Fibroblast of skin of left quadriceps (primary cell): ENCODE measurements at regions not wholly inside any gene's neighbourhood (a gene's known extent, or its start where the extent isn't known, plus 50 kb on each side); places are given as distances from the start of the nearest gene placed in this dataset.

Experiments
- DNase-seq, 2 experiments: peaks; one replicate each; pipeline ENCODE4 v3.0.0-alpha.2; 2013; ENCODE audit warnings: low read depth in 2 of 2

GRCh38 chr2:120425014-120425413 is 79.1 kb downstream of the INHBB start:
- no peak for DNase-seq

DNA sequence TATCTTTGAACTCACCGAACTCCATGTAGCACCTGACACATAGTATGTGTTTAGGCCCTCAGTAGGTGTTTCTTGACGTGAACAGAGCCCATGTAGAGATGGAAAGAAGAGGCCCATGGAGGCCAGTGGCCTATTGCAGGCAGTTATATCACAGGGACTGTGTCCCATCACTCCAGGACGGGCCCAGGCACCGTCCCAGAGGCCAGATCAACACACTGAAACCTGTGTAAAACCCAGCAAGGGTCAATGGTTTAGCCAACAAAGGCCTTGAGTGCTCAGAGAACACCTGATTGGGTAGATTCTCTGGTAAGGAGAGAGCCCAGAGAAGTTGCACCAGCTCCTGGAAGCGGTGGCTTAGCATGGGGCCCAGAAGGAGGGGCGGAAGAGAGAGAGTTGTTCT is 82.8 kb downstream of the INHBB start:
- DNase-seq: no peak

DNA sequence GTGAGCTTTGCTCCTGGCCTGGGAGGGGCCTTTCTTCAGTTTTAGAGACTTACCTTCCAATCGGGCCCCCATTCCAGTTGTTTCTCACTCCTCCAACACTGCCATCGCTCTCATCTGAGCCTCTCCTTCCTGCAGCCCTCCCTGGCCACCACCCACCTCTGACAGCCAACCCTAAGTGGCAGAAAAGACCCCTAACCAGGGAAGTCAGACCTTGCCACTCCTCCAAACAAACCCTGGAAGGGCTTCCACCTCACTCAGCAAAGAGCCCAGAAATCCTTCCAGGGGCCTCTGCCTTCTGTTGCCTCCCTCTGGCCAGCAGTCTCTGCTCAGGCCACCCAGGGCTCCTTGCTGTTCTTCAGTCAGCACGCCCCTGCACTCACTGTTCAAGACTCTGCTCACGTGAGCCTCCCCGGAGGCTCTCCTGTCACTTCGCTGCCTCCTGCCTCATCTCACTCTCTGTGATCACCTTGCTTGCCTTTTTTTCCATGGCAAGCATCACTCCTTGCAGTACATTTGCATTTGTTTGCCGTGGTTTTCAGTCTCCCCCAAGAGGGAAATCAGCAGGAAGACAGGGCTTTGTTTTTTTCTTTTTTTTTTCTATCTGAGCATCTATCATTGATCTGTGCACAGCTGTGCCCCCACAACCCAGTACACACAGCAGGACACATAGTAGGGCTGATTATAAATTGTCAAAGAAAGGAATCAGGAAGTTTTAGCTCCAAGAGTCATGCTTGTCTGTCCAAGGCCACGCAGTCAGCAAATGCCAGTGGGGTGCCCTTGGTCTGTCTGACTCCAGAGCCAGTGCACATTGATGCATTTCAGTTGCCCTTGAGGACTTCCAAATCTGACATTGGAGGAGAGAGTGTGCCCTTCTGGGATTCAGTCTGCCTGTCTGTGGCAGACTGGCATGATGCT is 83.9 kb downstream of the INHBB start:
- no peak for DNase-seq

DNA sequence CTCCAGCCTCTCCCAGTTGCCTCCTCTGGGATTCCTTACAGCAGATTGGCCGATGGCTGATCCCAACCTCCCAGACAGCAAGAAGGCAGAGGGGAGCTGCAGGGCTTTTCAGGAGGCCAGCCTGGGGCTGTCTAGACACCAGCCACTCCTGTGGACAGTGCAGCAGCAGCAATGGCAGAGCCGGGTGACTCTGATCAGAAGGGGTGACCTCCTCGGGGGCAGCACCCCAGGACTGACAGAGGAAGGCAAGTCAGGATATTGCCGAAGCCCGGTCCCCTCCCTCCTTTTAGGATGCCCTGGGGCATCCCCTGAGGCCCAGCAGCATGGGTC is 84.5 kb downstream of the INHBB start:
- no peak for DNase-seq

DNA sequence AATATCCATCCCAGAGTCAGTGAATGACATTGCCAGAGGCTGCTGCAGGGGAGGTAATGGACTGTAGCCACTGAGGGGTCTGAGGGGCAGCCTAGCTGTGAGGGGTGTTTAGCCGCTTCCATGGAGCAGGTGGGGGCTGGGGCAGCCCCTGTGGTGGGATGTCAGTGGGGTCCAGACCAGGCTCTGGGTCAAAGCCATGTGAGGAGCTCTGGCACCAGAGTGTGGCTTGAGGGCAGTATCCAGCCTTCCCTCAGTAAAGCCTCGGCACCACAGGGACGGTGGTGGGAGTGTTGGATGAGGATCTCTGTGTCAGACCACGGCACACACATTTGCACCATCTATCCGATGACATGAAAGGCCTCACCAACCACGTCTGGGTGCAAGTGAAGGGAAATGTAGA is 85.0 kb downstream of the INHBB start:
- no peak for DNase-seq

GRCh38 chr2:120431386-120432292 is 85.7 kb downstream of the INHBB start:
- no peak for DNase-seq

DNA sequence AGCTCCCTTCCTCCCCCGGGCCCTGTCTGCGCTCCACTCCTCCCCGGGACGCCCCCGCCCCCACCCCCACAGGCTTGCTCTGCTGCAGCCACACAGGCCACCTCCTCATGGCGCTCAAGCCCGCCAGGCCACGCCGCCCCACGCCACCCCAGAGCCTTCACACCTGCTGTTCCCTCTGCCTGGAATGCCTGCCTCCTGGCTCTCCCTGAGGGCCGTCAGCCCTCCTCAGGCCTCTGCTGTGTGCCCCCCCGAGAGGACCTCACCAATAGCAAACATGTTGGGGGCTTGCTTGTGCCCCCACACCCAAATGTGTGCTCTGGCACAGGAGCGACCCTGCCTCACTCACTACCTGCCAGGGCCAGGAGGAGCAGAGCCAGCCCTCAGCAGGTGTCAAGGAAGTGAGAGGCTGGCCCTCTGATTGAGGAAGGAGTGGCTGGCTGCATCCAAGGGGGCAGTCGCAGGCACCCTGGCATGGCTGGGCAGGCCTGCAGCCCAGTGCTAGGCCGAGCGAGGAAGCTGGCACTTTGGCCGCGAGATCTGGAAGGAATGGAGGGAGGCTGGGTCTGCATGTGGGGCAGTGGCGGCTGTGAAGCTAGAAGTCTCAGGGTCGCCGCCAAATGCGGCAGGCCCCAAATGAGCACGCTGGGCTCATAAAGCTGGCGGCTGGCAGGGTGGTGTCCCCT is 86.5 kb downstream of the INHBB start:
- no peak for DNase-seq

- no peak for DNase-seq
Observed at GRCh38 chr2:120432976-120433815, 87.3 kb downstream of the INHBB start.

DNA sequence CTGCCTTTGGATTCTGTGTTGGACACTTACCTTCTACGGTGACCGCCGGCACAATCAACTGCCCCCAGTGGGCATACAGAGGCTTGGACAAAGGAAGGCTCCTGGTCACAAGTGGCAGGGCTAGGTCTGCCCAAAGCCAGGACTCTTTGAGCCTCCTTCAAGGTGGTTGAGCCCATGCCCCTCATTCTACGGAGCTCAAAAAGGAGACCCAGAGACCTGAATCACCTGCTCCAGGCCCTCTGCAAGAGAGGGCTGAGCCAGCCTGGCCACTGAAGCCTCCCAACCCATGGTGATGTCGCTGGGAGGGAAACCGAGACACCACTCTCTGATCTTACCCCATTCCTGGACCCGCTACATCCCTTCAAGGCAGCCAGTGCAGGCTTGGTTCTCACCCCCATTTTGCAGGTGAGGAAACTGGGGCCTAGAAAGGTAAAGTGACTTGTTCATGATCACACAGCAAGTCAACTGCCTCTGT is 87.9 kb downstream of the INHBB start:
- no peak for DNase-seq

DNA sequence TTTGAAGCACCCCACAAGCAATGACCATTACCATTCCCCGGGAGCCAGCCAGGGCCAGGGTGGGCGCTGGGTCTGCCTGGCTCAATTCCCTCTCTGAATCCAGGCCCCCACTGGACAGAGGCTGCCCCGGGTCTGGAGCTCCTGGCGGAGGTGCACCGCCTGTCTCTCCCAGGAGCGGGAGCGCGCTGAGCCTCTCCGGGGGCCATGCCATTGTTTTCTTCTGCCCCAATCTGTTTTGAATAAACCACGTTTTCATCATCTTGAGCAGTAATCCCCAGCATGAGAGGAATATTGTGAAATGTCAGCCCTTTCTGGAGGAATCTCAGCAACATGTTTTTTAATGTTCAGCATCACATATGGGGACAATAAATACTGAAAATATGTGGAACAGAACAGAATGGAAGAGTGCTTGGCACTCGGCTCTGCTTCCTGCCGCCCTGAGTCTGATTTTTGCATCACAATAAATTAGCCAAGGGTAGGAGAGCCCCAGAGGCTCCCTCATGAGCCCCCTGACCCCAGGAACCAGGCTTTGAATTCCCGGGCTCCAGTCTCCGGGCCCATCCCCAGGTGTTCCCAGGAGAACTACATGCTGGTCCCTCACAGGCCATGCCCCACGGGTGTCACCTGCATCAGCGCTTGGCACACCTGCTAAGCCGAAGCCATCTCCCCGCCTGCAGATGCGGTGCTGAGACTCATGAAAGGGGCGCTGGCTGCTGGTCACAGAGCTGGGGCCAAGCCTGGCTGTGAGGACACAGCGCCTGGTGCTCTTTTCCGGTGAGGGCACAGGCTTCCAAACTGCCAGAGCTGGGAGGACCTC is 88.8 kb downstream of the INHBB start:
- peak; percentile 80 to 86 for DNase-seq

DNA sequence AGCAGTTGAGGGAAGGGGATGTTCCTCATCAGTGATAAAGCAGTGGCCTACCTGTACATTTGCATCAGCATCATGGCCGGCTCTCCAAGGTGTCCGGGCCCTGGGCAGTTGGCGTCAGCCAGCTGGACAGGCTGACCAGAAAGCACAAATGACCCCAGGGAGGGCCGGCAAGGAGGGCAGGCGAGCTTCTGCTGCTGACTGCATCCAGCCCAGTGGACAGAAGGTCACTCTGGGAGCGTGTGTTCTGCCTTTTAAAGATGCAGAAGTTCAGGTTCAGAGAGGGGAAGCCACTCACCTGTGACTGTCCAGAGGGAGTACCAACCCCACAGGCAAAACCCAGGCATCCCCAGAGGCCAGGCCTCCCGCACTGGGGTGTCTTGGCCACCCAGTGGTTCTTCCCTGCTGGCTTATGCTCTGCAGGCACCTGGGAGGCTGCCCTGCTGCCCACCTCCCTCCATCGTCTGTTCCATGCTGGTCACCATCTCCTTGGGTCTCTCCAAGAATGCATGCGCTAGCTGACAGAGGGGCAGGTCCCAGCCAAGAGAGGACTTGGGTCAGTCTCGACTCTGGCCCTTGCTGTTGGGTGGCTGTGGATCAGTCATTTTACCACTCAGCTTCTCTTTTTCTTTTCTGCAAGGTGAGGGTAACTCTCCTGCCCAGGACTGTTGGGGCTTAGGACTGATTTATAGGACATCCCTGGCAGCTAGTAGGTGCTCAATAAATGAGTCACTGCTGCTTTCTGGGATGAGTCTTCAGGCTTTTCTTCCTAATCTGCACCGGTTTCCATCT is 89.9 kb downstream of the INHBB start:
- DNase-seq: no peak

- no peak for DNase-seq
Observed at GRCh38 chr2:120436460-120436739, 90.5 kb downstream of the INHBB start.

GRCh38 chr2:120436885-120437603 is 91.1 kb downstream of the INHBB start:
- DNase-seq: no peak

GRCh38 chr2:120437604-120438000 is 91.7 kb downstream of the INHBB start:
- no peak for DNase-seq

- DNase-seq: no peak
Observed at GRCh38 chr2:120438301-120439066, 92.5 kb downstream of the INHBB start.

DNA sequence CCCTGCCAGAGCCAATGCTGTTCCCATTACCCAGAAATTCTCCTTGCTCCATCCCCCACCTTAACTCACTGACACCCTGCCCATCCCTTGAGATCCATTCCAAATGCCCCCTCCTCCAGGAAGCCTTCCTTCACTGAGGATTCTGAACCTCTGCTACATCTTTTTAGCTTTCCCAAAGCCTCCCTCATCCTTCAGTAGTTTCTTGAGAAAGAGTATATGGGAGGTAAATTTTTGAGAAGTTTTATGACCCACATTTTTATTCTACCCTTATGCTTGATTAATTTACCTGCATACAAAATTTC is 93.1 kb downstream of the INHBB start:
- no peak for DNase-seq

GRCh38 chr2:120439637-120440384 is 93.9 kb downstream of the INHBB start:
- DNase-seq: no peak
